ENCODE measurements at regions not wholly inside any gene's neighbourhood (a gene's known extent, or its start where the extent isn't known, plus 50 kb on each side); places are given as distances from the start of the nearest gene placed in this dataset.

- TF ChIP-seq HBP1 (CRISPR knock-in tag; IDR thresholded peaks at IDR 0.05) (no peak), SIN3A (IDR thresholded peaks at IDR 0.05; ENCODE audit: borderline replicate concordance in 2 of 2, control insufficient read depth in 1 of 2, low read depth in 2 of 2, low read length in 2 of 2) (no peak), KAT7 (CRISPR knock-in tag; IDR thresholded peaks at IDR 0.05; ENCODE audit: borderline replicate concordance) (no peak), MAX (CRISPR knock-in tag; IDR thresholded peaks at IDR 0.05) (no peak), SMARCA4 (IDR thresholded peaks at IDR 0.05) (no peak)
These were observed 444.0 kb upstream of the PITX2 start for GRCh38 chr4:111066887-111067286.
